ENCODE measurements at regions not wholly inside any gene's neighbourhood (a gene's known extent, or its start where the extent isn't known, plus 50 kb on each side); places are given as distances from the start of the nearest gene placed in this dataset.

DNA sequence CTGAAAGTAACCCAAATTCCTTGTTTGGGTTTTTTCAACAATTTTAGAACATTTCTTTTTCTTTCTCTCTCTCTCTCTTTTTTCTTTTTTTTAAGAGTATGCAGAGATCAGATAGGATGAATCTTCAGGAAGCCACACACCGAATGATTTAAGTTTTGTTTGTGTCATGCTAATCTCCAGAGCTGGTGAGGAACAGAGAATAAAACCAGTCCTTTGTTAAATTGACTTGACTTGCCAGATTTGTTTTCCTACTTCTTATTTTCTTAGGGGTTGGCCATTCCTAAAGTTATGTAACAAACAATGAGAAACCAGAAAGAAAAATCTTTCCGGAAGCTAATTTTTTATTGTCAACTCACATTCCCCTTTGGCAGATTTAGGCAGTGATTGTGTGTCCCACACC is 1669.3 kb upstream of the CDH6 start:
- TF ChIP-seq, protein P1, sequence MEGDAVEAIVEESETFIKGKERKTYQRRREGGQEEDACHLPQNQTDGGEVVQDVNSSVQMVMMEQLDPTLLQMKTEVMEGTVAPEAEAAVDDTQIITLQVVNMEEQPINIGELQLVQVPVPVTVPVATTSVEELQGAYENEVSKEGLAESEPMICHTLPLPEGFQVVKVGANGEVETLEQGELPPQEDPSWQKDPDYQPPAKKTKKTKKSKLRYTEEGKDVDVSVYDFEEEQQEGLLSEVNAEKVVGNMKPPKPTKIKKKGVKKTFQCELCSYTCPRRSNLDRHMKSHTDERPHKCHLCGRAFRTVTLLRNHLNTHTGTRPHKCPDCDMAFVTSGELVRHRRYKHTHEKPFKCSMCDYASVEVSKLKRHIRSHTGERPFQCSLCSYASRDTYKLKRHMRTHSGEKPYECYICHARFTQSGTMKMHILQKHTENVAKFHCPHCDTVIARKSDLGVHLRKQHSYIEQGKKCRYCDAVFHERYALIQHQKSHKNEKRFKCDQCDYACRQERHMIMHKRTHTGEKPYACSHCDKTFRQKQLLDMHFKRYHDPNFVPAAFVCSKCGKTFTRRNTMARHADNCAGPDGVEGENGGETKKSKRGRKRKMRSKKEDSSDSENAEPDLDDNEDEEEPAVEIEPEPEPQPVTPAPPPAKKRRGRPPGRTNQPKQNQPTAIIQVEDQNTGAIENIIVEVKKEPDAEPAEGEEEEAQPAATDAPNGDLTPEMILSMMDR (IDR thresholded peaks at IDR 0.05; ENCODE audit: low read depth, low read length), result no peak
- TF ChIP-seq POLR2A (IDR thresholded peaks at IDR 0.05; ENCODE audit: extremely low read depth, insufficient read length) (no peak), MYC (IDR thresholded peaks at IDR 0.05; ENCODE audit: low read depth, low read length) (no peak)
- TF ChIP-seq, protein P2, sequence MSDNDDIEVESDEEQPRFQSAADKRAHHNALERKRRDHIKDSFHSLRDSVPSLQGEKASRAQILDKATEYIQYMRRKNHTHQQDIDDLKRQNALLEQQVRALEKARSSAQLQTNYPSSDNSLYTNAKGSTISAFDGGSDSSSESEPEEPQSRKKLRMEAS (IDR thresholded peaks at IDR 0.05; ENCODE audit: low read depth, low read length), result no peak
